Natural killer cell (primary cell): ENCODE measurements at regions not wholly inside any gene's neighbourhood (a gene's known extent, or its start where the extent isn't known, plus 50 kb on each side); places are given as distances from the start of the nearest gene placed in this dataset.

ENCODE experiments used
- ATAC-seq, 3 donors: fragments of 150-1000 bp in 2 of 3; fragments of 200-7000 bp in 1 of 3; cut with Tn5 transposase; 1 replicate in 1 of 3; 2 replicates in 2 of 3; pipeline ENCODE4 v1.10.0; 2021; ENCODE audit warnings: mild to moderate bottlenecking in 2 of 3, moderate library complexity in 2 of 3
- DNase-seq, 2 donors: peaks; one replicate each; pipeline versions ENCODE4 v3.0.0 to v3.0.0-alpha.2; 2013 to 2021; ENCODE audit warnings: mixed read lengths in 1 of 2
- H3K27ac ChIP-seq: one replicate; pipeline ENCODE4 v1.5.1; 2013; ENCODE audit warnings: mild to moderate bottlenecking, low read length
- H3K27me3 ChIP-seq: one replicate; pipeline ENCODE4 v1.6.1; 2013; ENCODE audit warnings: low read length; ENCODE audit not compliant: control insufficient read depth, insufficient read depth
- H3K36me3 ChIP-seq: one replicate; pipeline ENCODE4 v1.6.1; 2013; ENCODE audit warnings: low read length; ENCODE audit not compliant: control insufficient read depth, insufficient read depth
- H3K4me1 ChIP-seq: one replicate; pipeline ENCODE4 v1.6.1; 2013; ENCODE audit warnings: low read length; ENCODE audit not compliant: control insufficient read depth, insufficient read depth
- H3K4me3 ChIP-seq: one replicate; pipeline ENCODE4 v1.5.1; 2013; ENCODE audit warnings: low read length
- H3K9me3 ChIP-seq: one replicate; pipeline ENCODE4 v1.6.1; 2013; ENCODE audit warnings: low read length; ENCODE audit not compliant: control insufficient read depth, insufficient read depth
- H3K27ac Mint-ChIP-seq, 2 donors: one replicate each; pipeline ENCODE4 v1.8.0; 2022; ENCODE audit warnings: mild to moderate bottlenecking in 2 of 2, mixed read lengths in 2 of 2, moderate library complexity in 1 of 2
- H3K27me3 Mint-ChIP-seq, 2 donors: one replicate each; pipeline ENCODE4 v1.8.0; 2022; ENCODE audit warnings: low read depth in 2 of 2, mixed read lengths in 2 of 2
- H3K36me3 Mint-ChIP-seq: one replicate; pipeline ENCODE4 v1.8.0; 2022; ENCODE audit warnings: mixed read lengths
- H3K4me1 Mint-ChIP-seq, 2 donors: one replicate each; pipeline ENCODE4 v1.8.0; 2022; ENCODE audit warnings: mixed read lengths in 2 of 2
- H3K4me3 Mint-ChIP-seq: one replicate; pipeline ENCODE4 v1.8.0; 2022; ENCODE audit warnings: mild to moderate bottlenecking, moderate library complexity, mixed read lengths
- H3K9me3 Mint-ChIP-seq, 2 donors: one replicate each; pipeline ENCODE4 v1.8.0; 2022; ENCODE audit warnings: mixed read lengths in 2 of 2
- WGBS: methylation state at CpG from one replicate; pipeline ENCODE4 v1.1.7; 2013; ENCODE audit warnings: missing lambda C conversion rate; ENCODE audit not compliant: insufficient coverage; 5-methylcytosine and 5-hydroxymethylcytosine counted together
- intact Hi-C: fragments of 100-400 bp; cut with micrococcal nuclease; formaldehyde crosslinking; loops from one replicate; pipeline ENCODE4 v1.14.2; 2022
- TF ChIP-seq, protein P1 (sequence below): fragments of 200-600 bp; IDR thresholded peaks from one replicate; pipeline ENCODE4 v1.8.0; 2022; ENCODE audit warnings: antibody characterized with exemption

DNA sequence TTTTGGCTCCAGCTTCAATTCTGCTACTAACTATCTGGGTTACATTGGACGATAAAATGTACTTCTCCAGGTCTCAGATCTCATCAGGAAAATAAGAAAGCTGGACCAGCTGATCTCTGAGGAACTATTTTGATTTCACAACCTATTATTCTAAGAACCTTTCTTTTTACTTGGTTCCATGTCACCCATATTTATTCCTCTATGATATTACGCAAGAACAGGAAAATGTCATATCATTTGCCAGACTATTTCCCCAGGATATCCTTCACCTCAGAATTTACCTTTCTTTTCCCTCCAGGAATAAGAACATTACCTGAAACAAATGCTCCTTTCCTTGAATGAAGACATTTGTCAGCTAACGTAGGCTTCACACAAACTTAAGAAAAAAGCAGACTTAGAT is 387.5 kb upstream of the RAG2 start:
- intact Hi-C loops: no loop called here
- H3K27me3 ChIP-seq: no peaks in the 10 kb centered on the region
- ATAC-seq (no peak), DNase-seq (no peak)
- H3K4me3 ChIP-seq: no peak overlapping the region
- no peaks in the 10 kb centered on the region for H3K27me3 Mint-ChIP-seq
- H3K36me3 Mint-ChIP-seq: no peaks in the 10 kb centered on the region
- no peaks in the 10 kb centered on the region for H3K36me3 ChIP-seq
- peaks cover 6% of the 10 kb centered on the region for H3K9me3 ChIP-seq
- no peak overlapping the region for H3K27ac Mint-ChIP-seq
- H3K4me1 Mint-ChIP-seq: no peaks in the 10 kb centered on the region
- no peaks in the 10 kb centered on the region for H3K4me1 ChIP-seq
- no peak overlapping the region for H3K4me3 Mint-ChIP-seq
- H3K9me3 Mint-ChIP-seq: peaks cover 2 to 11% of the 10 kb centered on the region in 2 donors
- 91% methylated on average over 3 of the region's 3 CpGs for WGBS
- TF ChIP-seq, protein P1, sequence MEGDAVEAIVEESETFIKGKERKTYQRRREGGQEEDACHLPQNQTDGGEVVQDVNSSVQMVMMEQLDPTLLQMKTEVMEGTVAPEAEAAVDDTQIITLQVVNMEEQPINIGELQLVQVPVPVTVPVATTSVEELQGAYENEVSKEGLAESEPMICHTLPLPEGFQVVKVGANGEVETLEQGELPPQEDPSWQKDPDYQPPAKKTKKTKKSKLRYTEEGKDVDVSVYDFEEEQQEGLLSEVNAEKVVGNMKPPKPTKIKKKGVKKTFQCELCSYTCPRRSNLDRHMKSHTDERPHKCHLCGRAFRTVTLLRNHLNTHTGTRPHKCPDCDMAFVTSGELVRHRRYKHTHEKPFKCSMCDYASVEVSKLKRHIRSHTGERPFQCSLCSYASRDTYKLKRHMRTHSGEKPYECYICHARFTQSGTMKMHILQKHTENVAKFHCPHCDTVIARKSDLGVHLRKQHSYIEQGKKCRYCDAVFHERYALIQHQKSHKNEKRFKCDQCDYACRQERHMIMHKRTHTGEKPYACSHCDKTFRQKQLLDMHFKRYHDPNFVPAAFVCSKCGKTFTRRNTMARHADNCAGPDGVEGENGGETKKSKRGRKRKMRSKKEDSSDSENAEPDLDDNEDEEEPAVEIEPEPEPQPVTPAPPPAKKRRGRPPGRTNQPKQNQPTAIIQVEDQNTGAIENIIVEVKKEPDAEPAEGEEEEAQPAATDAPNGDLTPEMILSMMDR: no peak
- no peak overlapping the region for H3K27ac ChIP-seq

DNA sequence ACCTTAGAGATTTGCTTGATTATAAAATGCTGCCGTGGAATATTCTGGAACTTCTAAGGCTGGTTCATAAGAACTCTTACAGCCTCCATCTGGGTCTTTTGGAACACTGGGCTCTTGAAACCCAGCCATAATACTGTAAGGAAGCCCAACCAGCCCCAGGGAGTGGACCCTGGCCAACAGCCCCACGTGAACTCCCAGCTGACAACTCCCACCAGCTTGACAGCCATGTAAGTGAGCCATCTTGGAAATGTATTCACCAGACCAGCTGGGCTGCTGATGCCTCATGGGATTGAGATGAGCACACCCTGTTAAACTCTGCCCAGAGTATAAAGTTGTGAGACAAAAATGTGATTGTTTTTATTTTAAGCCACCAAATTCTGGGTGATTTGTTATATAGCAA is 378.7 kb upstream of the RAG2 start:
- Histone ChIP-seq H3K9me3 (peaks cover 11% of the 10 kb centered on the region), H3K36me3 (no peaks in the 10 kb centered on the region), H3K4me1 (no peaks in the 10 kb centered on the region), H3K4me3 (no peak overlapping the region), H3K27ac (no peak overlapping the region), H3K27me3 (no peaks in the 10 kb centered on the region)
- peaks cover 12% of the 10 kb centered on the region in 2 donors for H3K9me3 Mint-ChIP-seq
- H3K4me3 Mint-ChIP-seq: no peak overlapping the region
- H3K27me3 Mint-ChIP-seq: no peaks in the 10 kb centered on the region
- TF ChIP-seq, protein P1: no peak
- WGBS: 83% methylated on average over 2 of the region's 2 CpGs
- H3K27ac Mint-ChIP-seq: no peak overlapping the region
- DNase-seq (no peak), ATAC-seq (no peak)
- H3K36me3 Mint-ChIP-seq: no peaks in the 10 kb centered on the region
- no peaks in the 10 kb centered on the region for H3K4me1 Mint-ChIP-seq
- intact Hi-C loops: no loop called here

DNA sequence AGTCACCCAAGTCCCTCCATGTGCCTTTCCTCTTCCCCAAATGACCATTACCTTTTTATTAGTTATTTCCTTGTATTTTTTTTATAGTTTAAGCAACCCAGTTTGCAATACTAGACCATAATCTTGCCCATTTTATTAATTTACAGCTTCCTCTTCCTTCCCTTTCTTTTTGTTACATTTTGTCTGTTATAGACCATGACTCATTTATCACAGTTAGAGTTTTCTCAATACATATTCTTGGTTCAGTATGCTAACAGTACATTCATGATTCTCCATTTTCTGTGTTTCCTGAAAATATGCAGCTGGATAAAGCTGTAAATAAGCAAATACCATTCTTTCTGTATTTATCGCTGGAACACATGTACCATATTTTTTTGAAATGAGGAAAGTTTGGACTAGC is 376.7 kb upstream of the RAG2 start:
- DNase-seq: no peak
- H3K4me1 ChIP-seq: no peaks in the 10 kb centered on the region
- H3K27ac ChIP-seq: no peak overlapping the region
- no peak for ATAC-seq
- Mint-ChIP-seq H3K27me3 (no peaks in the 10 kb centered on the region), H3K9me3 (peaks cover 3 to 7% of the 10 kb centered on the region in 2 donors), H3K27ac (no peak overlapping the region), H3K36me3 (no peaks in the 10 kb centered on the region), H3K4me1 (no peaks in the 10 kb centered on the region), H3K4me3 (no peak overlapping the region)
- H3K27me3 ChIP-seq: no peaks in the 10 kb centered on the region
- intact Hi-C loops: no loop called here
- no peaks in the 10 kb centered on the region for H3K36me3 ChIP-seq
- peaks cover 9% of the 10 kb centered on the region for H3K9me3 ChIP-seq
- WGBS: no CpG with 5 or more reads among the region's 1 CpG
- TF ChIP-seq, protein P1: no peak
- H3K4me3 ChIP-seq: no peak overlapping the region

DNA sequence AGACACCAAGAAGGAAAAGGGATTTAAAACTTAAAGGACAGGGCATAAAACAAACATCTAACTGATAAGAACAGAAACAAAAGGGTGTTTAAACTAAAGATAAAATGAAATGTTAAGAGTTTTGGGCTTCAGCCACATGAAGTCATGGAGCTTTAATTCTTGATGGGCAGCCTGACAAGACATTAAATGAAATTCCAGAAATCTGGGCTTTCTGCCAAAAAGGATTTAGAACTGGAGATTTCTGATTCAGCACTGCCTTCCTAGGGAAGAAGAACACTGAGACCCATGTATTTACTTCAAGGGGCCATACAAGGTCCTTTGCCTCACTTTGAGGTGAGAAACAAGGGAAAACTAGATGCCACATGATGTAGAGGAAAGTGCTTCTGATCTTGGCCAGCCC is 355.9 kb upstream of the RAG2 start:
- no peak for ATAC-seq
- H3K27ac ChIP-seq: no peak overlapping the region
- peaks cover 3 to 5% of the 10 kb centered on the region in 2 donors for H3K9me3 Mint-ChIP-seq
- no peak for DNase-seq
- no peaks in the 10 kb centered on the region for H3K4me1 Mint-ChIP-seq
- no peaks in the 10 kb centered on the region for H3K27me3 ChIP-seq
- peaks cover 8% of the 10 kb centered on the region for H3K9me3 ChIP-seq
- H3K4me3 Mint-ChIP-seq: no peak overlapping the region
- H3K36me3 Mint-ChIP-seq: no peaks in the 10 kb centered on the region
- no peaks in the 10 kb centered on the region for H3K36me3 ChIP-seq
- intact Hi-C loops: no loop called here
- H3K27me3 Mint-ChIP-seq: peaks cover 0 to 3% of the 10 kb centered on the region in 2 donors
- TF ChIP-seq, protein P1: no peak
- H3K4me3 ChIP-seq: no peak overlapping the region
- no peaks in the 10 kb centered on the region for H3K4me1 ChIP-seq
- no peak overlapping the region for H3K27ac Mint-ChIP-seq
